ENCODE measurements at regions not wholly inside any gene's neighbourhood (a gene's known extent, or its start where the extent isn't known, plus 50 kb on each side); places are given as distances from the start of the nearest gene placed in this dataset.

DNA sequence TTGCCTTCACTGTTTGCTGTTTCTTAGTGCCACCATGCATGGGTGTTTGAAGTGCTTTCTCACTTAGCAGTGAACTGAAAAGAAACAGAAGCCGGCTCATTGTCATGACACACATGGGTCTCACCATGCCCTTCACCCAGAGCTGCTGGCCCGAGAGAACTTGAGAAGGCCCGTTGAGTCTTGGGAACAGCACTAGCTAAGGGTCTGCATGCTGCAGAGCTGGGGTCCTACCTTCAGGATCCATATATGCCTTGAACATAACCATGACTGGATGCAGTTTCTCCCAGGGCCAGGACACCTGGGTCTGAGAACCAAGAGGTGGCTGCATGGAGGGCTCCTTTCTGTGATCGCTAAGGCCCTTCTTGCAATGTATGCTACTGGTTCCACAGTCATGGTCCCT is 245.5 kb upstream of the HS6ST1 start:
- Mint-ChIP-seq H3K4me3 (no peak overlapping the region), H3K9me3 (no peaks in the 10 kb centered on the region), H3K36me3 (no peaks in the 10 kb centered on the region), H3K4me1 (no peaks in the 10 kb centered on the region), H3K27ac (no peak overlapping the region), H3K27me3 (ENCODE audit: low read depth in 3 of 3) (peaks cover 0 to 3% (median 0%) of the 10 kb centered on the region in 3 donors)
- DNase-seq: no peak

DNA sequence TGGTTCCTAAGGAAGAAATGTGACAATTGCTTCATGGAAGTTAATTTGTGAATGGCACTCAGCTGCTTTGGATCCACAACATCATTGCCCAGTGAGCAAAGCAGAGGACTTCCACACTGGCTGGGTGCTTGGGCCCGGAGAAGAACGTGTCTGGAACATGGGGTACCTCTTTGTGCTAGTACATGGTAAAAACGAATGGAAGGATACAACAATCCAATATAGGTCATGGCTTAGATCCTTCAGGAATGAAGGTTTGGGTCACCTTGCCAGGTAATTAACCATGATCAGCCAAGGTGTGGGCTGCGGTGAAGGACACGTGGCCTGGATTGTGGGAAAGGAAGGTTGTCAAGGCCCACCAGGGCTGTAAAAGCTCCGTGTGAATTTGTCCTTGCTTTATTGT is 245.9 kb upstream of the HS6ST1 start:
- H3K4me1 Mint-ChIP-seq: no peaks in the 10 kb centered on the region
- no peaks in the 10 kb centered on the region for H3K9me3 Mint-ChIP-seq
- H3K27ac Mint-ChIP-seq: no peak overlapping the region
- H3K4me3 Mint-ChIP-seq: no peak overlapping the region
- DNase-seq: no peak
- H3K27me3 Mint-ChIP-seq (ENCODE audit: low read depth in 3 of 3): peaks cover 0 to 3% (median 2%) of the 10 kb centered on the region in 3 donors
- no peaks in the 10 kb centered on the region for H3K36me3 Mint-ChIP-seq

DNA sequence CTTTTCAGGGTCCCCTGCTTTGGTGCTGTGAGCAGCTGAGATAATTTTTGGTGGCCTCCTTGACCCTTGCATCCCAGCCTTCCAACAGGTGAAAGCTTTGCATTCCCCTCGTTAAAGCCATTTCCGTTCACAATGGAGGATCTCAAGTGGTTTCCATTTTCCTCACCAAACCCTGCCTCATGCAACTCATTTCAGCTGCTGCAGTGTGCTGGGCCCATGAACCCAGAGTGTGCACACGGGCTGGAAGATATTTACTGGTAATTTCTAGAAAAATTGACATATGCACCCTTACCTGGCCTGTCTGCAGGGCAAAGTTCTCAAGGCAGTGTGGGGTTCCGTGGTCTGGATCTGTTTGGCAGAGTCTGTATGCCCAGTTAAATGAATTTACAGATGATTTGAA is 246.8 kb upstream of the HS6ST1 start:
- Mint-ChIP-seq H3K9me3 (peaks cover 0 to 2% (median 0%) of the 10 kb centered on the region in 6 donors), H3K36me3 (no peaks in the 10 kb centered on the region), H3K27ac (no peak overlapping the region), H3K27me3 (ENCODE audit: low read depth in 3 of 3) (peaks cover 0 to 3% (median 3%) of the 10 kb centered on the region in 3 donors), H3K4me3 (no peak overlapping the region), H3K4me1 (no peaks in the 10 kb centered on the region)
- DNase-seq: no peak

DNA sequence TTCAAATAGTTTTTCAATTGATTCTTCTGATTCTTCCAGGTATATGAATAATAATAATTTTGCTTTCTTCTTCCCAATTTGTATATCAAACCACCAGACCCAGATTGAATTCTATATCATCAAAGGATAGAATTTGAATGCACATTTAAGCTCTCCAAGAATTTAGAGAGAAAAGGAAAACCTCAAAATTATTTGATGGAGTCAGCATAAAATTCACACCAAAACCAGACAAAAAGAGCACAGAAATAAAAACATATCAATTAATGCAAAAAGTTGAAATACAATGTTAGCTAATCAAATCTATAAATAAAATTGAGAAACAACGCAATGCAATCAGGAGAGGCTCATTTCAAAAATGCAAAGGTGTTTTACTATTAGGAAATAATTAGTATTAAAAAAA is 248.0 kb upstream of the HS6ST1 start:
- Mint-ChIP-seq H3K4me1 (no peaks in the 10 kb centered on the region), H3K27ac (no peak overlapping the region), H3K36me3 (no peaks in the 10 kb centered on the region), H3K27me3 (ENCODE audit: low read depth in 3 of 3) (peaks cover 0 to 3% (median 1%) of the 10 kb centered on the region in 3 donors), H3K4me3 (no peak overlapping the region), H3K9me3 (peaks cover 0 to 2% (median 0%) of the 10 kb centered on the region in 6 donors)
- no peak for DNase-seq

DNA sequence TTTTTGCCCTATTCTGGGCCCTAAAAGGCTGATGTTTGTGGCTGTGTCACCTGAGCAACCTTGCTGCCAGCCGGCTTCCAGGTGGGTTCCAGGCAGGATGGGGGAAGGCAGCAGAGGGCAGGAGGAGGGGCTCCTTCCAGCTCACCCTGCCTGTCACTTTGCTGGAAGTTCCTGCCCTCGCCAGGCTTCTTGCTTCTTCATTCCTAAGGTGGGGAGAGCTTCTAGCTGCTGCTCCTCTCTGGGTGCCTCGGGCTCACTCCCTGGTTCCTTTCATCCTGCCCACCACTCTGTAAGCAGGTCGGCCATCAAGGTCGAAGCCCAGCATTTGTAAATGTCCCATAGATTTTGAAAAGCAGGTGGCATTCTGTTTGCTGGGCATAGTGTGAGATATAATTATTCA is 249.4 kb upstream of the HS6ST1 start:
- Mint-ChIP-seq H3K9me3 (peaks cover 0 to 2% (median 0%) of the 10 kb centered on the region in 6 donors), H3K27me3 (ENCODE audit: low read depth in 3 of 3) (peaks cover 0 to 7% (median 1%) of the 10 kb centered on the region in 3 donors), H3K27ac (no peak overlapping the region), H3K36me3 (no peaks in the 10 kb centered on the region), H3K4me1 (no peaks in the 10 kb centered on the region), H3K4me3 (no peak overlapping the region)
- no peak for DNase-seq

DNA sequence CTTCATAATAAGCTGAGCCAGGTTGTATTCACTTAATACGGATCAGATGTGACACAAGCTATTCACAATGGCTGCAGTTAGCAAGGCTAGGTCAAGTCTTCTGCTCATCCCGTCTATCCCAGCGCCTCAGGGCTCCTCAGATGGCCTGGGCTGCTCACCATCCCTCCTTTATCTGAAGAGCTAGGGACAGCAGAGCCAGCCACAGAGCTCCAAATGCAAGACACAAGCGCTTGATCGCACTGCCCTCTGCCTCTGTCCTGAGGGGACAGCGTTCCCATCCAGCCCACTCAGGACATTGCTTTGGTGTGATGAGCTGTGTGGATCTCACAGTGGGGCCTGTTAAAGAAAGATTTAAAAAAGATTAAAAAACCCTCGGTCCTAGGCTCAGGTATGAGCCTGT is 254.4 kb upstream of the HS6ST1 start:
- no peak for DNase-seq
- Mint-ChIP-seq H3K4me3 (no peak overlapping the region), H3K4me1 (no peaks in the 10 kb centered on the region), H3K27me3 (ENCODE audit: low read depth in 3 of 3) (peaks cover 0 to 9% (median 0%) of the 10 kb centered on the region in 3 donors), H3K9me3 (peaks cover 0 to 2% (median 0%) of the 10 kb centered on the region in 6 donors), H3K27ac (no peak overlapping the region), H3K36me3 (no peaks in the 10 kb centered on the region)

DNA sequence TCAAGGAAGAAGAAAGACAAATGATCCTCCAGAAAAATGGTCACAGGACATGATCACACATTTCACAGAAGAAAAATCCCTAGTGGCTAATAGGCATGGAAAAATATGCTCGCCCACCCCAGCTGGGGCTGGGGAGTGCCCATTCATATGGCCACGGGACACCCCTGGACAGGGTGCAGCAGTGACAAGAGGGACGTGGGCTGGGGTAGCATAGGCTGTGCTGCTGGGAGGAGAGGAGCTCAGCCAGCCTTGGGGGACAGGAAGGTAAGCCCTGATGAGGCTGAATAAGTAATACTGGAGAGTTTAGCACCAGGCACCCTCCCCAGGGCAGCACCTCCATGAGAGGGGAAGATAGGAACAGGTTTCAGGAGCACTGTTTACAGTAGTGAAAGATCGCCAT is 254.9 kb upstream of the HS6ST1 start:
- H3K27me3 Mint-ChIP-seq (ENCODE audit: low read depth in 3 of 3): peaks cover 0 to 9% (median 0%) of the 10 kb centered on the region in 3 donors
- no peaks in the 10 kb centered on the region for H3K36me3 Mint-ChIP-seq
- DNase-seq: no peak
- no peak overlapping the region for H3K27ac Mint-ChIP-seq
- H3K9me3 Mint-ChIP-seq: peaks cover 0 to 2% (median 0%) of the 10 kb centered on the region in 6 donors
- H3K4me1 Mint-ChIP-seq: no peaks in the 10 kb centered on the region
- H3K4me3 Mint-ChIP-seq: no peak overlapping the region

DNA sequence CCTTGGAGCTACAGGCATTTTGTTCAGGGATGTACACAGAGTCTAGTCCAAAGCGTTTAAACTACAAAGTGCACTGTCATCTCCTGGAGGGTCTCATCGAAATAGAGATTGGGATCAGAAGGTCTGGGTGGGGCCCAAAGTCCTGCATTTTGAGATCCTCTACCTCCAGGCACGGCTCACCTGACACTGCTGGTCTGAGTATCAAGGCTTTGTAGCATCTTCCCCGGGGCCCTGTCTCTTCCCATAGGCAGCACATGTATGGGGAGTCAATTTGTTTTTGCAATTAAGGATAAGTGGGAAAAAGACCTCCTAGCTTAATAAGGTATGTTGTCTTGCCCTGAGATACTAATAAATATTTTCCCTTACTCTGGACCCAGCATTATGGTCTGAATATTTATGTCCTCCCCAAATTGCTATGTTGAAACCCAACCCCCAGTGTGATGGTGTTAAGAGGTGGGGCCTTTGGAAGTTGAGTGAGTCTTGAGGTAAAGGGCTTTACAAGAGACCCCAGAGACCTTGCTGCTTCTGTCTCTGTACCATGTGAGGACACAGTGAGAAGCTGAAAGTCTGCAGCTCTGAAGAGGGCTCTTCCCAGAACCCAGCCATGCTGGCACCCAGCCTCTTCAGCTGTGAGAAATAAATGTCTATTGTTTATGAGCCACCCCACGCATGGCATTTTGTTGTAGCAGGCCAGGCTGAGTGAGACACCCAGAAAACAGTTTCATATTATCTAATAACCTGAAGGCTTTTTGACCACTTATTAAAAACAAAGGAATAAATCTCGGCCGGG is 258.7 kb upstream of the HS6ST1 start:
- H3K4me3 Mint-ChIP-seq: no peak overlapping the region
- H3K9me3 Mint-ChIP-seq: no peaks in the 10 kb centered on the region
- no peak for DNase-seq
- no peaks in the 10 kb centered on the region for H3K4me1 Mint-ChIP-seq
- H3K36me3 Mint-ChIP-seq: no peaks in the 10 kb centered on the region
- H3K27ac Mint-ChIP-seq: no peak overlapping the region
- H3K27me3 Mint-ChIP-seq (ENCODE audit: low read depth in 3 of 3): peaks cover 0 to 6% (median 3%) of the 10 kb centered on the region in 3 donors

DNA sequence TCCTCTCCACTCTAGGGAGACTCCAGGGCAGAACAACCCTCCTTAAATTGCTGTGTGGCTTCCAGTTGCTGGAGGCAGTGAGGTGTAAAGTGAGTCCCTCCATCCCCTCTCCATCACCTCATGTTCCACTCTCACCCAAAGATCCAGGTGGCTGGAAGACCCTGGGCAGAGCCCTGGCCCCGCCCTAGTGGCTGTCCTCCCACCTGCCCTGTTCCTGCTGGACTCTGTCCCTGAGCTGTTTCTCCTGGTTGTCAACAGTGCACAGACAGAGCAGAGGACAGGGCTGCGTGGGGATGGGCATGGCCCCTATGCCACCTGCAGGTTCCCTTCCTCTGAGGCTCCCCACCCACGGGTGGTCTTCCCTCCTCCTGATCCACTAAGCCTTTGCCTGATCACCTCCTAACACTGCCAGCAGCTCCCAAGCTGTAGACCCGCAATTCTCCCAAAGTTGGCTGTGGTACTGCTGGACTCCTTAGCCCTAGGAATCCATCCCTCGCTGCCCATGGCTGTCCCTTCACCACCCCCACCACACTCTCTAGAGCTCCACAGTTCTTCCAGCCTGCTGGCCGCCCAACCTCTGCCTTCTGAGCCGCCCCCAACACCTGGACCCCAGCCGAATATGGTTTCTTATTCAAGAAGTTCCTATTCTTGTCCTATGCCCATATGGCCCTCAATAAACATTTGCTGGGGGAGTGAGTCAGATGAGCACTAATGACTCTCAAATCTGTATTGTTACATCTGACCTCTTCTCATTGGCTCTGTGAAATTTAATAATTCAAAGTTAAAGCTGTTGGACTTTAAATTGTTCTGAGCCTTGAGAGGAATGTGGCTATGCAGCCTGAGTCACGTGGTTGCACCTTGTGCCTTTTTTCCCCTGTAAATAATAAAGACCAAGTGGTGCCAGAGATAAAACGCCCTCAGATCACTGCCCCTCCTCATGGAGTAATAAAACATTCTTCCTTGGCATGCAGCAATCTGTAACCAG is 260.0 kb upstream of the HS6ST1 start:
- H3K4me1 Mint-ChIP-seq: no peaks in the 10 kb centered on the region
- no peak overlapping the region for H3K4me3 Mint-ChIP-seq
- no peak overlapping the region for H3K27ac Mint-ChIP-seq
- H3K27me3 Mint-ChIP-seq (ENCODE audit: low read depth in 3 of 3): peaks cover 0 to 3% (median 0%) of the 10 kb centered on the region in 3 donors
- DNase-seq: no peak
- no peaks in the 10 kb centered on the region for H3K36me3 Mint-ChIP-seq
- H3K9me3 Mint-ChIP-seq: no peaks in the 10 kb centered on the region

DNA sequence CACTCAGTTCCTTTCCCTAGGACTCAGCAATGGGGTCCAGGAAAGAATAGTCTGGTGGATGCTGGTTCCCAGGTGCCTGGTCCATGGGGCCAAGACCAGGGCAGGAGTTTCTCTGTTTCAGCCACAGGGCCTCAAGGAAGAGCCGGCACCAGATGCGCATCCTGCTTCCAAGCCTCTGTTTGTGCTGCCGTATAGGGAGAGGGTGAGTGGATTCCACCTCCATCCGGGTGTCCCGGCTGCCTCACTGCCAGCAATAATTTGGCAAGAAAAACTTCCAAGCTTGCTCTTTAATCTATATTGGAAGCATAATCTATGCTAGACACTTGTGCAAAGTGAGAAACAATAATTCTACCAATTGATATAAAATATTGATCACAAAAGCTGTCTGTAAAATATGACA is 261.2 kb upstream of the HS6ST1 start:
- DNase-seq: no peak
- no peak overlapping the region for H3K4me3 Mint-ChIP-seq
- peaks cover 0 to 3% (median 0%) of the 10 kb centered on the region in 3 donors for H3K27me3 Mint-ChIP-seq (ENCODE audit: low read depth in 3 of 3)
- no peaks in the 10 kb centered on the region for H3K4me1 Mint-ChIP-seq
- no peaks in the 10 kb centered on the region for H3K9me3 Mint-ChIP-seq
- H3K27ac Mint-ChIP-seq: no peak overlapping the region
- no peaks in the 10 kb centered on the region for H3K36me3 Mint-ChIP-seq

DNA sequence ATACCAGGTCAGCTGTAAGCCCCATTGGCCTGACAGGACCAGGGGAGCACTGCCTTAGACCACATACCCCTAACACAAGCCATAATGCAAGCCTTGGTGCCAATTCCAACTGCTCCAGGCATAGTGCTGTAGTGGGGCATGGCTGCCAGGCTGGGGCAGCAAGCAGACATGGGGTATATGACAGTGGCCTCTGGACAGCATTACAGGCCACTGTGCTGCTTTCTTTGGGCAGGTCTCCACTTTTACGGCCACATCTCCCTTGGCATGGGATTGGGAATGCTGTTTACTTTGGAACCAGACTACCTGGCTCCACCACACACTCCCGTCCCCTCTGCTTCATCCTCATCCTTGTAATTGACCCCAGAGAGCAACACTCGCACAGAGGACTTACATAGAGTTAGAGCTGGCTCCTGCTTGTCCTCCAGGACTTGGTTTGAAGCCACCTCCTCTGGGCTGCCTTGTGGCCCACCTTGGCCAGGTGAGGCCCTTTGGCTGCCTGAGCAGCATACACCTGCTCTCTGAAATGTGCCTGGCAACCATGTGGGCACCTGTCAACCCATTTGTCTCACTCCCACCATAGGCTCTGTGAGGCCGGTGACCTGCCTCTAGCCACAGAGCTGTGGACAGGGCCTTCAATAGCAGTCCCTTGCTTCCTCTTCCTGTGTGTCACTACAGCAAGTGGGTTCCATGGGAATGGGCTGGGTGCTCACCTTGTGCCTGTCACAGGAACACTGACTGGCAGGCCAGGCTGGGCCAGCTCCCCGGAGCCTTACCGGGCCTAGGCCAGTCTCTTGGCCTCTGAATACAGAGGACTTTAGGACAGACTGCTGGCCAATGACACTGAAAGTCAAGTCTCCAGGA is 262.6 kb upstream of the HS6ST1 start:
- no peaks in the 10 kb centered on the region for H3K4me1 Mint-ChIP-seq
- DNase-seq: no peak
- H3K27me3 Mint-ChIP-seq (ENCODE audit: low read depth in 3 of 3): peaks cover 0 to 3% (median 0%) of the 10 kb centered on the region in 3 donors
- H3K9me3 Mint-ChIP-seq: peaks cover 0 to under 1% (median 0%) of the 10 kb centered on the region in 6 donors
- no peaks in the 10 kb centered on the region for H3K36me3 Mint-ChIP-seq
- no peak overlapping the region for H3K4me3 Mint-ChIP-seq
- no peak overlapping the region for H3K27ac Mint-ChIP-seq

DNA sequence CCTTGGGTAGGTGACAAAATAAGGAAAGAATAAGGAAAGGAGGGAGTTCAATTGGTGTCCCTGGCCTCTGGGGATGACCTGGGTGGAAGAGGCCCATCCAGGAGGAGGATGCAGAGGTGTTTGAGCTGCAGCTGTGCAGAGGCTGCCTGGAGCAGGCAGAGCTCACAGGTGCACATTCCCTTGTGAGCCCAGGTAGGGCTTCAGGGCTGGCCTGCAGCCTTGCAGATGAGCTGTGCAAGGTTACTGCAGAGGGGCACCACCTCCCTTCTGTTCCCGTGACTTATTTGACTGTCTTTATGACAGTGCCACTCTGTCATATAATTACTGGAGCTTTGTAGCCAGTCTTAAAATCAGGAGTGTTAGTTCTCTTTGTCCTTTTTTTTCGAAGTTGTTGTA is 263.2 kb upstream of the HS6ST1 start:
- Mint-ChIP-seq H3K4me3 (no peak overlapping the region), H3K36me3 (no peaks in the 10 kb centered on the region), H3K4me1 (no peaks in the 10 kb centered on the region)

DNA sequence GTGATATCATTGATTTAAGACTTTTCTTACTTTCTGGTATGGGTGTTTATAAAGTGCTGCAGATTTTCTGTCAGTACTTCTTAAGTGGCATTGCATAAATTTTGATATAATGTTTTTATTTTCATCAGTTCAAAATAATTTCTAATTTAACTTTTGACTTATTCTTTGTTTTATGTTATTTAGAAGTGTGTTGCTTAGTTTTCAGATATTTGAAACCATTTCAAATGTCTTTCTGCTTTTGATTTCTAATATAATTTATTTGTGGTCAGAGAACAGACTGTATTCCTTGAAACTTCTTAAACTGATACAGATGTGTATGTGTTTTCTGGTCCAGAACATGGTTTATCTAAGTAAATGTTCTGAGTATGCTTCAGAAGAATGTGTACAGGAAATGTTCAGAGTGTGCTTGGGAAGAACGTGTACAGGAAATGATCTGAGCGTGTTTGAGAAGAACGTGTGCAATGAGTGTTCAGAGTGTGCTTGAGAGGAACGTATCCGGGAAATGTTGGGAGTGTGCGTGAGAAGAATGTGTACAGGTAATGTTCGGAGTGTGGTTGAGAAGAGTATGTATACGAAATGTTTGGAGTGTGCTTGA is 265.7 kb upstream of the HS6ST1 start:
- no peaks in the 10 kb centered on the region for H3K4me1 Mint-ChIP-seq
- peaks cover 0 to 2% (median 0%) of the 10 kb centered on the region in 6 donors for H3K9me3 Mint-ChIP-seq

More for the DNA sequence above, 263.2 kb upstream of the HS6ST1 start:
- no peak for DNase-seq
- Mint-ChIP-seq H3K9me3 (peaks cover 0 to 2% (median 0%) of the 10 kb centered on the region in 6 donors), H3K27me3 (ENCODE audit: low read depth in 3 of 3) (peaks cover 0 to 3% (median 0%) of the 10 kb centered on the region in 3 donors), H3K27ac (no peak overlapping the region)

More for the DNA sequence above, 265.7 kb upstream of the HS6ST1 start:
- Mint-ChIP-seq H3K27me3 (ENCODE audit: low read depth in 3 of 3) (peaks cover 0 to 6% (median 0%) of the 10 kb centered on the region in 3 donors), H3K36me3 (no peaks in the 10 kb centered on the region), H3K27ac (no peak overlapping the region), H3K4me3 (no peak overlapping the region)
- DNase-seq: no peak
